GM12865 (cell line): ENCODE measurements at regions not wholly inside any gene's neighbourhood (a gene's known extent, or its start where the extent isn't known, plus 50 kb on each side); places are given as distances from the start of the nearest gene placed in this dataset.

Experiments
- DNase-seq: peaks from one replicate; pipeline ENCODE4 v3.0.0; 2010; ENCODE audit warnings: low read depth
- H3K4me3 ChIP-seq: 2 replicates; pipeline ENCODE4 v1.5.1; 2011; ENCODE audit warnings: mild to moderate bottlenecking, low read depth, low read length, control low read depth
- TF ChIP-seq, protein P1 (sequence below): IDR thresholded peaks from 2 replicates; pipeline ENCODE4 v1.5.1; 2011; ENCODE audit warnings: low read length, control low read depth, low read depth, inconsistent platforms; ENCODE audit not compliant: insufficient read depth; ENCODE audit errors: missing control alignments

DNA sequence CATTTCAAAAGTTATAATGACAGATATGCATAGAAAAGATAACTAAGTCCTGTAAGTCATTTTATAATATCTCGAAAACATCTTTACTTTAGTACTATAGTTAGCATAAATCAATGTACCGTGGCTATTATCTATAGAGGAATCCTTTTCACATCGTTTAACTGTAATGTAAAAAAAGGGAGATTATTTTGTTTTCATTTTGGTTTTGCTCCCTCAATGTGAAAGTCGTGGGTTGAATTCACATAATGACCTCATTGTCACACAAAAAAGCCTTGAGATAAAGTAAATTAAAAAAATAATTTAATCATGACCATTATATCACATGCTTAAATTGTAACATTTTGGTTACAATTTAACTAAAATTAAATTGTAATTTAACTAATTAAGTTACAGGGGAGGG lies 560.5 kb upstream of the POT1 start:
- TF ChIP-seq, protein P1, sequence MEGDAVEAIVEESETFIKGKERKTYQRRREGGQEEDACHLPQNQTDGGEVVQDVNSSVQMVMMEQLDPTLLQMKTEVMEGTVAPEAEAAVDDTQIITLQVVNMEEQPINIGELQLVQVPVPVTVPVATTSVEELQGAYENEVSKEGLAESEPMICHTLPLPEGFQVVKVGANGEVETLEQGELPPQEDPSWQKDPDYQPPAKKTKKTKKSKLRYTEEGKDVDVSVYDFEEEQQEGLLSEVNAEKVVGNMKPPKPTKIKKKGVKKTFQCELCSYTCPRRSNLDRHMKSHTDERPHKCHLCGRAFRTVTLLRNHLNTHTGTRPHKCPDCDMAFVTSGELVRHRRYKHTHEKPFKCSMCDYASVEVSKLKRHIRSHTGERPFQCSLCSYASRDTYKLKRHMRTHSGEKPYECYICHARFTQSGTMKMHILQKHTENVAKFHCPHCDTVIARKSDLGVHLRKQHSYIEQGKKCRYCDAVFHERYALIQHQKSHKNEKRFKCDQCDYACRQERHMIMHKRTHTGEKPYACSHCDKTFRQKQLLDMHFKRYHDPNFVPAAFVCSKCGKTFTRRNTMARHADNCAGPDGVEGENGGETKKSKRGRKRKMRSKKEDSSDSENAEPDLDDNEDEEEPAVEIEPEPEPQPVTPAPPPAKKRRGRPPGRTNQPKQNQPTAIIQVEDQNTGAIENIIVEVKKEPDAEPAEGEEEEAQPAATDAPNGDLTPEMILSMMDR = no peak
- H3K4me3 ChIP-seq = no peak overlapping the region
- no peak for DNase-seq

DNA sequence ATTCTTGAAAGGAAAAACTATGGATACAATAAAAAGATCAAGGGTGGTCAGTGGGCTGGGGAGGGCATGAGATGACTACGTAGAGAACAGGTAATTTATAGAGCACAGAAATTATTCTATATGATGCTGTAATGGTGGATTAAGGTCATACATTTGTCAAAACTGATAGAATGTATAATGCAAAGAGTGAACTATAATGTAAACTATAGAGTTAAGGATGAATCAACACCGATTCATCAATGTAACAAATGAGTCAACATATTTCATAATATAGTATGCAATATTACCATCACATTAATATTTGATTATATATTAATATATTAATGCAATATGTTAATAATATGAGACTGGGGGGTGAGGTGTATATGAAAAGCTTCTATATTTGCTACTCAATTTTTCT lies 555.6 kb upstream of the POT1 start:
- DNase-seq = no peak
- H3K4me3 ChIP-seq = no peak overlapping the region
- TF ChIP-seq, protein P1 = no peak

DNA sequence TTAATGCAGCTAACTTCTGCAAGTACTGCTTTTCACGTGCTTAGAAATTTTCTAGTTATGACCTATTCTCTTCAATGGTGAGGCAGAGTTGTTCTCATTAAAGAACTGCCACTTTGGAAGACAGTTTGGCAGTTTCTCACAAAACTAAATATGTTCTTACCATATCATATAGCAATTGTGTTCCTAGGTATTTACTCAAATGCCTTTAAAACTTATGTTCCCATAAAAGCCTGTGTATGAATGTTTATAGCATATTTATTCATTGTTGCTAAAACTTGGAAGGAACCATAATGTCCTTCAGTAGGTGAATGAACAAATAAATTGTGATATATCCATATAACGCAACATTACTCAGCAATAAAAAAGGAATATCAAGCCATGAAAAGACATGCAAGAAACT lies 555.1 kb upstream of the POT1 start:
- no peak for DNase-seq
- TF ChIP-seq, protein P1 = no peak
- H3K4me3 ChIP-seq = no peak overlapping the region

DNA sequence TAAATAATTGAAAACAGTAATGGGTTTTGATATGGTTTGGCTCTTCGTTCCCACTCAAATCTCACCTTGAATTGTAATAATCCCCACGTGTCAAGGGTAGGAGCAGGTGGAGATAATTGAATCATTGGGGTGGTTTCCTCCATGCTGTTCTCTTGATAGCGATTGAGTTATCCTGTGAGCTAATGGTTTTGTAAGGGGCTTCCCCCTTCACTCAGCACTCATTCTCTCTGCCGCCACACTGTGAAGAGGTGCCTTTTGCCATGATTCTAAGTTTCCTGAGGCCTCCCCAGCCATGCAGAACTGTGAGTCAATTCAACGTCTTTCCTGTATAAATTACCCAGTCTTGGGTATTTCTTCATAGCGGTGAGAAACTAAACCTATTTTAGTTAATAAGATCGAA lies 551.7 kb upstream of the POT1 start:
- H3K4me3 ChIP-seq = no peak overlapping the region
- TF ChIP-seq, protein P1 = no peak
- DNase-seq = peak; percentile 18

DNA sequence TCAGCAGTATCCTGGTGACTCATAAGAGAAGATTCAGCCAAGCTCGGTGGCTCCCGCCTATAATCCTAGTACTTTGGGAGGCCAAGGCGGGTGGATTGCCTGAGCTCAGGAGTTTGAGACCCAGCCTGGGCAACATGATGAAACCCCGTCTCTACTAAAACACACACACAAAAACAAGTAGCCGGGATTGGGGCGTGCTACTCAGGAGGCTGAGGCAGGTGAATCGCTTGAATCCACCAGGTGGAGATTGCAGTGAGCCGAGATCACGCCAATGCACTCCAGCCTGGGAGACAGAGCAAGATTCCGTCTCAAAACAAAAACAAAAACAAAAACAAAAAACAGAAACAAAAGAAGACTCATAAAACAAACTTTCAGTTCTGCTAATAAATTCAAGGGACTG lies 551.1 kb upstream of the POT1 start:
- TF ChIP-seq, protein P1 = no peak
- H3K4me3 ChIP-seq = no peak overlapping the region
- no peak for DNase-seq

DNA sequence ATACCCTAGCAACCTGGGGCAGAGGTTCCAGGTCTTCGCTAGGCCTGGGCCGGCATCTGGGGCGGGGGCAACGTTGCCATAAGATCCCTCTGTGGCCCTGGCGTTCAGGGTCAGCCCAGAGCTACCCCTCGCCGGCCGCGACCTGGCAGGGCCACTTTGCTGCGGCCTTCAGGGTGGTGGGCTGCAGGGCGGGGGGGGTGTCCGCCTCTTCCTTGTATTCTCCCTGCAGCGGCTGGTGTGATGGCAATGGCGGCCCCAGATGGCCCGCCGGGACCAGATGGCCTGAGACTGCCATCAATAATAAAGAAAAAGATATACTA lies 539.2 kb upstream of the POT1 start:
- no peak for DNase-seq

More for the DNA sequence above, 539.2 kb upstream of the POT1 start:
- TF ChIP-seq, protein P1 = no peak
- no peak overlapping the region for H3K4me3 ChIP-seq
